OCI-LY3 (cell line): ENCODE measurements at regions not wholly inside any gene's neighbourhood (a gene's known extent, or its start where the extent isn't known, plus 50 kb on each side); places are given as distances from the start of the nearest gene placed in this dataset.

Source experiments
- EZH2phosphoT487 ChIP-seq: fragments of 200-600 bp; shearing (Covaris generic); IDR thresholded peaks from 2 replicates; pipeline ENCODE4 v1.6.1; 2018; ENCODE audit warnings: antibody characterized with exemption, mixed run types, low read depth
- TF ChIP-seq, protein P1 (sequence below): fragments of 200-600, 300-600 bp; sonication (generic); IDR thresholded peaks from 2 replicates; pipeline ENCODE4 v1.5.1; 2014; ENCODE audit warnings: antibody characterized with exemption, low read length, low read depth

DNA sequence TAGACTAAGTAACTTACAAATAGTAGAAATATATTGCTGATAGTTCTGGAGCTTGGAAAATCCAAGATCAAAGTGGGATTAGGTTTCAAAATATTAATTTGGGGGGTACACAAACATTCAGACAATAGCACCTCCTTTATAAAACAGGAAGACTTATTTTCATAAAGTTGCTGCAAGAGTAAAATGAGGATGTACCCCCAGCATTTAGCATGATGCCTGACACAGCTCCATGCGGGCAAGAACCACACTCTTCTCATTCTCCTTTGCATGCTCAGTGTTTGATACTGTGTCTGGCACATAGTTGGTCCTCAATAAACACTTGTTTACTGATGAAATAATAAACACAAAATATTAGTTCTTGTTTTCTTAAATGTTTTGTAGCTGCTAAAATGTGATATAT, 332.9 kb downstream of the TFAP2A start:
- TF ChIP-seq, protein P1, sequence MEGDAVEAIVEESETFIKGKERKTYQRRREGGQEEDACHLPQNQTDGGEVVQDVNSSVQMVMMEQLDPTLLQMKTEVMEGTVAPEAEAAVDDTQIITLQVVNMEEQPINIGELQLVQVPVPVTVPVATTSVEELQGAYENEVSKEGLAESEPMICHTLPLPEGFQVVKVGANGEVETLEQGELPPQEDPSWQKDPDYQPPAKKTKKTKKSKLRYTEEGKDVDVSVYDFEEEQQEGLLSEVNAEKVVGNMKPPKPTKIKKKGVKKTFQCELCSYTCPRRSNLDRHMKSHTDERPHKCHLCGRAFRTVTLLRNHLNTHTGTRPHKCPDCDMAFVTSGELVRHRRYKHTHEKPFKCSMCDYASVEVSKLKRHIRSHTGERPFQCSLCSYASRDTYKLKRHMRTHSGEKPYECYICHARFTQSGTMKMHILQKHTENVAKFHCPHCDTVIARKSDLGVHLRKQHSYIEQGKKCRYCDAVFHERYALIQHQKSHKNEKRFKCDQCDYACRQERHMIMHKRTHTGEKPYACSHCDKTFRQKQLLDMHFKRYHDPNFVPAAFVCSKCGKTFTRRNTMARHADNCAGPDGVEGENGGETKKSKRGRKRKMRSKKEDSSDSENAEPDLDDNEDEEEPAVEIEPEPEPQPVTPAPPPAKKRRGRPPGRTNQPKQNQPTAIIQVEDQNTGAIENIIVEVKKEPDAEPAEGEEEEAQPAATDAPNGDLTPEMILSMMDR: no peak
- no peak for TF ChIP-seq EZH2phosphoT487
